ENCODE measurements at regions not wholly inside any gene's neighbourhood (a gene's known extent, or its start where the extent isn't known, plus 50 kb on each side); places are given as distances from the start of the nearest gene placed in this dataset.

GRCh38 chr4:24003926-24004325 lies 114.1 kb upstream of the PPARGC1A start:
- H3K27me3 ChIP-seq (ENCODE audit: control insufficient read depth in 4 of 4, insufficient read depth in 4 of 4, low read length in 3 of 4), result no peaks in the 10 kb centered on the region
- TF ChIP-seq ATF3 (IDR thresholded peaks at IDR 0.05) (no peak), HNF4G (IDR thresholded peaks at IDR 0.05) (no peak), NR2F2 (IDR thresholded peaks at IDR 0.05) (no peak), JUND (IDR thresholded peaks at IDR 0.05) (no peak), TAF1 (conservative IDR thresholded peaks at IDR 0.05) (no peak), RAD21 (IDR thresholded peaks at IDR 0.05) (no peak), FOXA2 (IDR thresholded peaks at IDR 0.05) (no peak), MAX (IDR thresholded peaks at IDR 0.05) (no peak), REST (IDR thresholded peaks at IDR 0.05) (no peak), SP1 (IDR thresholded peaks at IDR 0.05) (no peak), FOXA1 (IDR thresholded peaks at IDR 0.05) (no peak), RXRA (IDR thresholded peaks at IDR 0.05) (no peak), HNF4A (conservative IDR thresholded peaks at IDR 0.05) (no peak), GABPA (IDR thresholded peaks at IDR 0.05 in 1 of 2, conservative IDR thresholded peaks at IDR 0.05 in 1 of 2) (no peak), YY1 (IDR thresholded peaks at IDR 0.05) (no peak), CTCF (IDR thresholded peaks at IDR 0.05; ENCODE audit: low read depth, low read length, missing input control) (no peak), EGR1 (IDR thresholded peaks at IDR 0.05; ENCODE audit: low read depth in 2 of 2) (no peak), ZBTB33 (IDR thresholded peaks at IDR 0.05) (no peak)
- H3K9me3 ChIP-seq (ENCODE audit: control insufficient read depth in 4 of 4, low read length in 3 of 4), result no peaks in the 10 kb centered on the region
- no peaks in the 10 kb centered on the region for H3K36me3 ChIP-seq (ENCODE audit: control insufficient read depth in 4 of 4, insufficient read depth in 3 of 4, low read depth in 1 of 4, low read length in 3 of 4)
- H3K9ac ChIP-seq (ENCODE audit: low read depth in 1 of 2, low read length in 2 of 2), result no peak overlapping the region
- no peak overlapping the region for H3K27ac ChIP-seq (ENCODE audit: low read depth in 1 of 2, low read length in 2 of 2)
- peaks cover 0 to 14% (median 9%) of the 10 kb centered on the region in 4 donors for H3K4me1 ChIP-seq (ENCODE audit: control insufficient read depth in 4 of 4, insufficient read depth in 4 of 4, low read length in 3 of 4)
- 80% methylated on average over 4 of the region's 4 CpGs for WGBS
- H3K4me3 ChIP-seq (ENCODE audit: low read depth in 1 of 3, low read length in 3 of 3), result no peak overlapping the region
- no peak for DNase-seq (ENCODE audit: low spot score)
